NCI-H345 treated with DMSO at 0.1 percent for 48 hours (cell line): ENCODE measurements at regions not wholly inside any gene's neighbourhood (a gene's known extent, or its start where the extent isn't known, plus 50 kb on each side); places are given as distances from the start of the nearest gene placed in this dataset.

Experiments used
- DNase-seq: peaks from one replicate; lab custom pipeline; 2025; ENCODE audit not compliant: unreplicated experiment; lab: John Stamatoyannopoulos, UW

- DNase-seq: peak; percentile 35
Observed at GRCh38 chr10:78774614-78774998, 294.2 kb upstream of the ZMIZ1 start.

- peak; percentile 86 for DNase-seq
Observed at GRCh38 chr10:78774999-78775711, 293.6 kb upstream of the ZMIZ1 start.

- no peak for DNase-seq
Observed at GRCh38 chr10:78775891-78776290, 292.9 kb upstream of the ZMIZ1 start.

- DNase-seq: no peak
Observed at GRCh38 chr10:78776756-78777155, 292.0 kb upstream of the ZMIZ1 start.

GRCh38 chr10:78777466-78777865, 291.3 kb upstream of the ZMIZ1 start:
- DNase-seq: no peak

- DNase-seq: no peak
Observed at GRCh38 chr10:78777867-78778266, 290.9 kb upstream of the ZMIZ1 start.

- no peak for DNase-seq
Observed at GRCh38 chr10:78778444-78779338, 290.1 kb upstream of the ZMIZ1 start.

GRCh38 chr10:78779339-78779955, 289.3 kb upstream of the ZMIZ1 start:
- DNase-seq: no peak

- no peak for DNase-seq
Observed at GRCh38 chr10:78780551-78780961, 288.2 kb upstream of the ZMIZ1 start.

GRCh38 chr10:78781251-78781913, 287.4 kb upstream of the ZMIZ1 start:
- DNase-seq: no peak

GRCh38 chr10:78781991-78782390, 286.8 kb upstream of the ZMIZ1 start:
- no peak for DNase-seq

GRCh38 chr10:78782441-78782840, 286.3 kb upstream of the ZMIZ1 start:
- no peak for DNase-seq

- no peak for DNase-seq
Observed at GRCh38 chr10:78783753-78784152, 285.0 kb upstream of the ZMIZ1 start.

- DNase-seq: no peak
Observed at GRCh38 chr10:78784546-78784945, 284.2 kb upstream of the ZMIZ1 start.

GRCh38 chr10:78785066-78785465, 283.7 kb upstream of the ZMIZ1 start:
- no peak for DNase-seq

GRCh38 chr10:78785991-78786390, 282.8 kb upstream of the ZMIZ1 start:
- no peak for DNase-seq

GRCh38 chr10:78787125-78787524, 281.6 kb upstream of the ZMIZ1 start:
- no peak for DNase-seq

- DNase-seq: no peak
Observed at GRCh38 chr10:78794736-78795455, 273.9 kb upstream of the ZMIZ1 start.

GRCh38 chr10:78798976-78799730, 269.6 kb upstream of the ZMIZ1 start:
- no peak for DNase-seq

- DNase-seq: no peak
Observed at GRCh38 chr10:78800006-78800405, 268.8 kb upstream of the ZMIZ1 start.
